HFF-Myc (cell line): ENCODE measurements at regions not wholly inside any gene's neighbourhood (a gene's known extent, or its start where the extent isn't known, plus 50 kb on each side); places are given as distances from the start of the nearest gene placed in this dataset.

Experiments
- DNase-seq: peaks from one replicate; pipeline ENCODE4 v3.0.0-alpha.2; 2011; ENCODE audit warnings: low read depth; ENCODE audit errors: extremely low read depth
- H3K4me3 ChIP-seq: replicated peaks from 2 replicates; pipeline ENCODE4 v1.5.1; 2011; ENCODE audit warnings: low read depth, mild to moderate bottlenecking, control low read depth, low read length
- CTCF ChIP-seq: IDR thresholded peaks from 2 replicates; pipeline ENCODE4 v1.5.1; 2012; ENCODE audit warnings: mild to moderate bottlenecking, low read depth, low read length, control low read depth; ENCODE audit errors: missing control alignments

DNA sequence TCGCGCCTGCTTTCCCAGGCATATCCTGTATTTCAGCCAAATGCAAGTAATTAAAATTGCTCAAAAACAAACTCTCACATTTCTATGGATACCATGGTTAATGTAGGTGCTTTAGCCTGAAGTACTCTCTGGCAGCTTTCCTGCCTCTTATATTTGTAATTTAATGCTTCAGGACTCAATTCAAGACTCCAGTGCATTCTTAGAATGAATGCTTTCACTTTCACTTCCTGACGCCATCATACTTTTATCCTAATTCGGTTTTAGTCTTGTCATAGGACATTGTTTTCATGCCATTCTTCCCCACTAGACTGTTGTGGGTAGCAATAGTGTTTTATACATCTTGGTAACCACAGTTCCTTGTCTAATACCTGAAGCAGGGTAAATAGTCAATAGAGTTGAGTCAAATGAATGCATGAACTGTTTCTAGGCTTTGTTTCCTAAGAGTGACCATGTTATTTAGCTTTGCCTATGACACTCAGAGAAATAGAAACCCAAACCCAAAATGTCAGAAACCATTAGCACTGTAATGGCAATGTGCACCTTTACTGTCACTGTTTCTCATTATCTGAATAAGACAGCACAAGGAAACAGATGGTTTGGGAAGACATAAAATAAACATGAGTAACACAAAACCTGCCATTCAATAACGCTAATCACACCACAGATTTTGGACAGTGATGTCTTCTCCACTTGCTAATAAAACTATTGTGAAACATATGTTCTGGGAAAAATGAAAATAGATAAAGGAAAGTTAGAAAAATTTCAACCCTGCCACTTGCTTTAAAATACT lies 705.5 kb downstream of the CDH11 start:
- peak overlapping the region; percentile 10; the same call in 1 of the 2 replicates for H3K4me3 ChIP-seq
- TF ChIP-seq CTCF, result no peak
- no peak for DNase-seq

DNA sequence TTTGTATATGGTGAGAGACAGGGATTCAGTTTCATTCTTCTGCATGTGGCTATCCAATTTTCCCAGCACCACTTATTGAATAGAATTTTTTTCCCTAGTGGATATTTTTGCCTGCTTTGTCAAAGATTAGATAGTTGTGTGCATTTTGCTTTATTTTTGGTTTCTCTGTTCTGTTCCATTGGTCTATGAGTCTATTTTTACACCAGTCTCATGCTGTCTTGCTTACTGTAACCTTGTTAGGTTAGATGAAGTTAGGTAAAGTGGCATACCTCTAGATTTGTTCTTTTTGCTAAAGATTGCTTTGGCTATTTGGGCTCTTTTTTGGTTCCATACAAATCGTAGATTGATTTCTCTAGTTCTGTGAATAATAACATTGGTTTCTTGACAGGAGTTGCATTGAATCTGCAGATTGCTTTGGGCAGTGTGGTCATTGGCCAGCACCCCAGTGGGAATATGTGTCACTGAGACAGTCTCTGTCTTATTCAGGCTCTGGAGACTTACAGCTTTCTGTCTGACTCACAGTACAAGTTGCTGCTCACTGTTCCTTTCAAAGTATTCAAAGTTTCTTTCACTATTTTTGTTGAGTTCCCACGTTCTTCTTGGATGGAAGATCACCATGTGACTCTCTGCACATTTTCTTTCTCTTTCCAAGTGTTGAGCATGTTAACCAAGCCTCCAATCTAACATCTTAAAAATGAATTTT lies 709.1 kb downstream of the CDH11 start:
- no peak overlapping the region for H3K4me3 ChIP-seq
- TF ChIP-seq CTCF, result no peak
- no peak for DNase-seq

- no peak overlapping the region for H3K4me3 ChIP-seq
- TF ChIP-seq CTCF, result no peak
- DNase-seq, result no peak
These were observed 711.6 kb downstream of the CDH11 start for GRCh38 chr16:64410306-64410705.

DNA sequence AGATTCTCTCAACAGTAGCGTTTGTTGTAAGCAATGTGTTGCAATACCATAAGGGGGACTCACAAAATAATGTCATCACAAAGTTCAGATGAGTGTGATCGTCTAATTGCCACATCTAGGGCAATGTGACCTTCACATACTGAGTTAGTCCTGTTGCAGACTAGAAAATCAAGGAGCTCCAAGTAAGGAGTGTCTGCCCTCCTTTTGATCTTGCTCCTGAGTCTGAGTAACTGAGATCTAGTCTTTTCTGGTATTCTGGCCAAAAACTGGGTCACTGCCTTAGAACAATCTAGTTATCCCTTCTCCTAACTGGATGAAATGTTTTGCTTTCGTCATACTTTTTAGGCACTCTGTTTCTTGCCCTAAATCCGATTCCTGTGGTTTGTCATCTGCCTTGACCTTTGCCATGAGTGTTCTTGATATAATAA lies 712.1 kb downstream of the CDH11 start:
- no peak for TF ChIP-seq CTCF
- no peak for DNase-seq

GRCh38 chr16:64408699-64409098 lies 713.2 kb downstream of the CDH11 start:
- TF ChIP-seq CTCF, result no peak
- H3K4me3 ChIP-seq, result no peak overlapping the region
- no peak for DNase-seq

More for the DNA sequence above, 712.1 kb downstream of the CDH11 start:
- no peak overlapping the region for H3K4me3 ChIP-seq

GRCh38 chr16:64406770-64407181 lies 715.1 kb downstream of the CDH11 start:
- TF ChIP-seq CTCF, result no peak
- H3K4me3 ChIP-seq, result no peak overlapping the region
- DNase-seq, result no peak
